Caco-2 (cell line): ENCODE measurements at regions not wholly inside any gene's neighbourhood (a gene's known extent, or its start where the extent isn't known, plus 50 kb on each side); places are given as distances from the start of the nearest gene placed in this dataset.

Experiments used
- BruUV-seq: library from RNA; stranded (reverse); fragments of 400-500 nt; replicated peaks from 2 replicates; lab custom pipeline; 2021; lab: Mats Ljungman, UMichigan
- CTCF ChIA-PET: fragments of 300-600 bp; sonication (Branson Sonifier 250); formaldehyde crosslinking; loops from one replicate; lab custom pipeline; 2022; ENCODE audit warnings: antibody characterized with exemption; lab: Charles Lee
- POLR2A ChIA-PET: fragments of 300-600 bp; sonication (Branson Sonifier 250); formaldehyde crosslinking; loops from one replicate; lab custom pipeline; 2022; ENCODE audit warnings: antibody characterized with exemption; lab: Charles Lee
- DNase-seq, 2 experiments: peaks; one replicate each; pipeline versions ENCODE4 v3.0.0 to v3.0.0-alpha.2; 2020 to 2022
- H3K27me3 ChIP-seq: replicated peaks from 2 replicates; pipeline ENCODE4 v1.6.0; 2011; ENCODE audit warnings: low read length; ENCODE audit not compliant: control insufficient read depth, insufficient read depth
- H3K36me3 ChIP-seq: 2 replicates; pipeline ENCODE4 v1.5.1; 2011; ENCODE audit warnings: low read length; ENCODE audit not compliant: control insufficient read depth, insufficient read depth
- H3K4me1 ChIP-seq: fragments of 250-450 bp; sonication (Bioruptor Pico); 2 replicates; pipeline ENCODE4 v1.5.1; 2020; ENCODE audit warnings: mild to moderate bottlenecking
- H3K4me3 ChIP-seq: 2 replicates; pipeline ENCODE4 v1.5.1; 2011; ENCODE audit warnings: low read depth, mild to moderate bottlenecking, control low read depth, low read length
- H3K9me3 ChIP-seq: fragments of 250-450 bp; sonication (Bioruptor Pico); 2 replicates; pipeline ENCODE4 v1.5.1; 2020; ENCODE audit warnings: mild to moderate bottlenecking, moderate library complexity
- H3K27ac Mint-ChIP-seq: one replicate; pipeline ENCODE4 v1.8.0; 2022; ENCODE audit warnings: mixed read lengths; ENCODE audit not compliant: unreplicated experiment
- H3K27me3 Mint-ChIP-seq: one replicate; pipeline ENCODE4 v1.8.0; 2022; ENCODE audit warnings: mixed read lengths; ENCODE audit not compliant: insufficient read depth, unreplicated experiment
- H3K36me3 Mint-ChIP-seq: one replicate; pipeline ENCODE4 v1.8.0; 2022; ENCODE audit warnings: mild to moderate bottlenecking, mixed read lengths; ENCODE audit not compliant: insufficient read depth, unreplicated experiment
- H3K4me1 Mint-ChIP-seq: one replicate; pipeline ENCODE4 v1.8.0; 2022; ENCODE audit warnings: low read depth, mixed read lengths; ENCODE audit not compliant: unreplicated experiment
- H3K4me3 Mint-ChIP-seq: one replicate; pipeline ENCODE4 v1.8.0; 2022; ENCODE audit warnings: mild to moderate bottlenecking, moderate library complexity, mixed read lengths; ENCODE audit not compliant: unreplicated experiment
- H3K9me3 Mint-ChIP-seq: one replicate; pipeline ENCODE4 v1.8.0; 2022; ENCODE audit warnings: mixed read lengths; ENCODE audit not compliant: unreplicated experiment
- CTCF ChIP-seq, 2 experiments: fragments of 200-600 bp in 1 of 2; IDR thresholded peaks; 1 replicate in 1 of 2; 2 replicates in 1 of 2; pipeline versions ENCODE4 v1.5.1 to v1.8.0; 2011 to 2022; ENCODE audit warnings: antibody characterized with exemption in 1 of 2, control low read depth in 1 of 2, inconsistent platforms in 1 of 2, low read depth in 1 of 2, low read length in 1 of 2, mild to moderate bottlenecking in 1 of 2, moderate library complexity in 1 of 2; ENCODE audit not compliant: insufficient read depth in 1 of 2, severe bottlenecking in 1 of 2, unreplicated experiment in 1 of 2
- intact Hi-C: fragments of 100-400 bp; cut with micrococcal nuclease; formaldehyde crosslinking; loops from one replicate; pipeline ENCODE4 v1.10.0; 2022; ENCODE audit not compliant: unreplicated experiment

GRCh38 chr14:85978582-85979250, 448.8 kb downstream of the FLRT2 start:
- DNase-seq, result no peak
- ChIA-PET CTCF (no interaction called here), POLR2A (no interaction called here)
- H3K4me1 ChIP-seq, result no peaks in the 10 kb centered on the region
- no peak overlapping the region for H3K4me3 ChIP-seq
- H3K27ac Mint-ChIP-seq, result no peak overlapping the region
- no peaks in the 10 kb centered on the region for H3K36me3 ChIP-seq
- H3K4me3 Mint-ChIP-seq, result no peak overlapping the region
- no peaks in the 10 kb centered on the region for H3K9me3 ChIP-seq
- no peak for TF ChIP-seq CTCF (IDR thresholded peaks at IDR 0.05; ENCODE audit: insufficient read depth in 1 of 2, low read depth in 1 of 2, low read length in 1 of 2, severe bottlenecking in 1 of 2, unreplicated experiment in 1 of 2)
- no peaks in the 10 kb centered on the region for H3K9me3 Mint-ChIP-seq
- no TSS peak for BruUV-seq
- no peaks in the 10 kb centered on the region for H3K36me3 Mint-ChIP-seq
- H3K27me3 Mint-ChIP-seq, result no peaks in the 10 kb centered on the region
- intact Hi-C loops, result no loop called here
- H3K27me3 ChIP-seq, result no peaks in the 10 kb centered on the region
- H3K4me1 Mint-ChIP-seq, result no peaks in the 10 kb centered on the region

GRCh38 chr14:85974602-85975001, 444.7 kb downstream of the FLRT2 start:
- no TSS peak for BruUV-seq
- no peaks in the 10 kb centered on the region for H3K9me3 Mint-ChIP-seq
- ChIA-PET CTCF (no interaction called here), POLR2A (no interaction called here)
- Histone ChIP-seq H3K4me3 (no peak overlapping the region), H3K27me3 (no peaks in the 10 kb centered on the region), H3K4me1 (no peaks in the 10 kb centered on the region), H3K9me3 (no peaks in the 10 kb centered on the region), H3K36me3 (no peaks in the 10 kb centered on the region)
- no peak for TF ChIP-seq CTCF (IDR thresholded peaks at IDR 0.05; ENCODE audit: insufficient read depth in 1 of 2, low read depth in 1 of 2, low read length in 1 of 2, severe bottlenecking in 1 of 2, unreplicated experiment in 1 of 2)
- H3K36me3 Mint-ChIP-seq, result no peaks in the 10 kb centered on the region
- no peak overlapping the region for H3K27ac Mint-ChIP-seq
- H3K27me3 Mint-ChIP-seq, result no peaks in the 10 kb centered on the region
- no peaks in the 10 kb centered on the region for H3K4me1 Mint-ChIP-seq
- intact Hi-C loops, result no loop called here
- H3K4me3 Mint-ChIP-seq, result no peak overlapping the region
- DNase-seq, result no peak

- Mint-ChIP-seq H3K4me3 (no peak overlapping the region), H3K9me3 (no peaks in the 10 kb centered on the region), H3K36me3 (no peaks in the 10 kb centered on the region), H3K4me1 (no peaks in the 10 kb centered on the region), H3K27ac (no peak overlapping the region), H3K27me3 (peaks cover 5% of the 10 kb centered on the region)
- POLR2A ChIA-PET, result no interaction called here
- DNase-seq, result no peak
- TF ChIP-seq CTCF (IDR thresholded peaks at IDR 0.05; ENCODE audit: insufficient read depth in 1 of 2, low read depth in 1 of 2, low read length in 1 of 2, severe bottlenecking in 1 of 2, unreplicated experiment in 1 of 2), result no peak
- H3K4me1 ChIP-seq, result no peaks in the 10 kb centered on the region
- H3K9me3 ChIP-seq, result no peaks in the 10 kb centered on the region
- no peaks in the 10 kb centered on the region for H3K36me3 ChIP-seq
- no peak overlapping the region for H3K4me3 ChIP-seq
- intact Hi-C loops, result no loop called here
- BruUV-seq, result no TSS peak
- no peaks in the 10 kb centered on the region for H3K27me3 ChIP-seq
- CTCF ChIA-PET, result no interaction called here
Observed at GRCh38 chr14:85963486-85963885, 433.5 kb downstream of the FLRT2 start.
